SU-DHL-6 (cell line): ENCODE measurements at regions not wholly inside any gene's neighbourhood (a gene's known extent, or its start where the extent isn't known, plus 50 kb on each side); places are given as distances from the start of the nearest gene placed in this dataset.

Experiments
- EZH2phosphoT487 ChIP-seq: fragments of 200-600 bp; sonication (generic), shearing (Covaris generic); conservative IDR thresholded peaks from 2 replicates; pipeline ENCODE4 v1.6.1; 2018; ENCODE audit warnings: mild to moderate bottlenecking, antibody characterized with exemption, low read length, moderate library complexity, mixed read lengths
- TF ChIP-seq, protein P1 (sequence below): fragments of 200-600 bp; sonication (generic); IDR thresholded peaks from one replicate; pipeline ENCODE4 v1.5.1; 2017; ENCODE audit warnings: antibody characterized with exemption, mild to moderate bottlenecking, low read length, moderate library complexity; ENCODE audit not compliant: insufficient read depth, poor library complexity, severe bottlenecking

DNA sequence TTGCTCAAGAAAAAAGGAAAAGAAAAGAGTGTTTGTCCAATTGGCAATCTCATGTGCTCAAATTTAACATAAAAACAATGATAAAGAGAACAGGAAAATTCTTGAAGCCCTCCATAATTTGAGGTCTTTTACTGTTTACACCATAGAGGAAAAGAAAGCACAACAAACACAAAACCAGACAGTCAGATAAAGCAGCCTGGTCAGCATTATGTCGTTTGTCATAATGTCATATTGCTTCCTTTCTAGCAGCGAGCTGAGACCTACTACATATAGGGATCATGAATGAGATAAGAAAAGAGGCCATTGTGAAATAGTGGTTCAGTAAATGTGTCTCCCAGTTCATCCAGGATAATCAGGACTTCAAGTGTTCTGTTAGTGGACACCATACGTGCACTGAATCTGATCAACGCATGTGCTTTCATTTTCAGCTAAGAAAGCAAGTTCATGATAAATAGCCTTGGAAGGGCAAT lies 64.7 kb upstream of the SELENOP start:
- TF ChIP-seq, protein P1, sequence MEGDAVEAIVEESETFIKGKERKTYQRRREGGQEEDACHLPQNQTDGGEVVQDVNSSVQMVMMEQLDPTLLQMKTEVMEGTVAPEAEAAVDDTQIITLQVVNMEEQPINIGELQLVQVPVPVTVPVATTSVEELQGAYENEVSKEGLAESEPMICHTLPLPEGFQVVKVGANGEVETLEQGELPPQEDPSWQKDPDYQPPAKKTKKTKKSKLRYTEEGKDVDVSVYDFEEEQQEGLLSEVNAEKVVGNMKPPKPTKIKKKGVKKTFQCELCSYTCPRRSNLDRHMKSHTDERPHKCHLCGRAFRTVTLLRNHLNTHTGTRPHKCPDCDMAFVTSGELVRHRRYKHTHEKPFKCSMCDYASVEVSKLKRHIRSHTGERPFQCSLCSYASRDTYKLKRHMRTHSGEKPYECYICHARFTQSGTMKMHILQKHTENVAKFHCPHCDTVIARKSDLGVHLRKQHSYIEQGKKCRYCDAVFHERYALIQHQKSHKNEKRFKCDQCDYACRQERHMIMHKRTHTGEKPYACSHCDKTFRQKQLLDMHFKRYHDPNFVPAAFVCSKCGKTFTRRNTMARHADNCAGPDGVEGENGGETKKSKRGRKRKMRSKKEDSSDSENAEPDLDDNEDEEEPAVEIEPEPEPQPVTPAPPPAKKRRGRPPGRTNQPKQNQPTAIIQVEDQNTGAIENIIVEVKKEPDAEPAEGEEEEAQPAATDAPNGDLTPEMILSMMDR: no peak
- no peak for TF ChIP-seq EZH2phosphoT487
